Erythroblast (primary cell): ENCODE measurements at regions not wholly inside any gene's neighbourhood (a gene's known extent, or its start where the extent isn't known, plus 50 kb on each side); places are given as distances from the start of the nearest gene placed in this dataset.

Experiments used
- GATA1 ChIP-seq: IDR thresholded peaks from 2 replicates; pipeline ENCODE4 v1.6.1; 2011; ENCODE audit warnings: low read depth, mild to moderate bottlenecking, control low read depth, low read length, moderate library complexity
- POLR2A ChIP-seq: IDR thresholded peaks from 2 replicates; pipeline ENCODE4 v1.6.1; 2011; ENCODE audit warnings: mild to moderate bottlenecking, low read length

DNA sequence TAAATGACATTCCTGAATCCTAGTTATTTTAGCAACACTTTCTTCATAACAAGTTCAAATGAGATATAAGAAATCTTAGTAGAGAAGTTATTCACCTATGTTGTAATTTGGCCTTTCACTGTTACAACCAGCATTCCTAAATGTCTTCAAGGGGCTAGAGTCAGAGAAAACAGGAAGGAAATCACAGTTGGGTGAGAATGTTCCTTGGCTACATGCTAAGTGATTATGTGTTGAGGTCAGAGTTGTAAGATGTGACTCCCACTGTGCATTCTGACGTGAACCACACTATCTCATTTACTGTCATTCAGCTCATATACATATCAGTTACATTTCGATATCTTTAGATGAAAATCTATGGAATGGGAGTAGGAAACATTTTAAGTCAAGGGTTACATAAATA is 51.0 kb upstream of the MLIP start:
- no peak for TF ChIP-seq POLR2A
- TF ChIP-seq GATA1: no peak
